KOPT-K1 (cell line): ENCODE measurements at regions not wholly inside any gene's neighbourhood (a gene's known extent, or its start where the extent isn't known, plus 50 kb on each side); places are given as distances from the start of the nearest gene placed in this dataset.
"Not testable (repeated sequence)": the region's sequence is repeated elsewhere in the genome, so short reads cannot be mapped to it uniquely, and the experiment has no call there.

Experiments
- H3K27ac ChIP-seq: fragments of 200-600 bp; sonication (generic); 2 replicates; pipeline ENCODE4 v1.5.1; 2016; ENCODE audit warnings: antibody characterized with exemption, mild to moderate bottlenecking, low read depth, low read length; ENCODE audit not compliant: poor library complexity, severe bottlenecking
- H3K36me3 ChIP-seq: fragments of 200-600 bp; sonication (generic); 2 replicates; pipeline ENCODE4 v1.5.1; 2017; ENCODE audit warnings: antibody characterized with exemption, mild to moderate bottlenecking, low read length, moderate library complexity; ENCODE audit not compliant: insufficient read depth
- H3K9me3 ChIP-seq: fragments of 200-600 bp; sonication (generic); 2 replicates; pipeline ENCODE4 v1.5.1; 2017; ENCODE audit warnings: antibody characterized with exemption, low read length, mild to moderate bottlenecking; ENCODE audit not compliant: insufficient read depth, poor library complexity, severe bottlenecking

DNA sequence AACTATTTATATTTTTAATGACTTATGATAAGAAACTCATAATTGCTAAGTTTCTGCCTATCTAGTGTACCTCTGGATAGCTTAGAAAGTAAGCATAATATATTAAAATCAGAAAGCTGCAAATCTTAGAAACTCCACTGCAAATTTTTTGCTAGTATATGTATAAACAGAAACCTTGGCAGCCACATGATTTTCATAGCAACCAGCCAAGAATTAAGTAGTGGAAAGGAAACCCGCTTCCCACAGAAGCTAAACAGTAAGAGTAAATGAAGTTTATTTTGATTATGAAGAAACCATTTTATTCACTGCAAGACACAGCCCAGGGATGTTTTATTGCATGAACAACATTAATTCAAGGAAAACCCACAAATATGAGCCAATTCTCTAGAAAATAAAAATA lies 872.5 kb upstream of the ADGRL3 start:
- no peaks in the 10 kb centered on the region for H3K36me3 ChIP-seq
- no peak overlapping the region for H3K27ac ChIP-seq
- no peaks in the 10 kb centered on the region for H3K9me3 ChIP-seq

GRCh38 chr4:60344908-60345307 lies 855.2 kb upstream of the ADGRL3 start:
- Histone ChIP-seq H3K27ac (no peak overlapping the region), H3K9me3 (no peaks in the 10 kb centered on the region), H3K36me3 (no peaks in the 10 kb centered on the region)

DNA sequence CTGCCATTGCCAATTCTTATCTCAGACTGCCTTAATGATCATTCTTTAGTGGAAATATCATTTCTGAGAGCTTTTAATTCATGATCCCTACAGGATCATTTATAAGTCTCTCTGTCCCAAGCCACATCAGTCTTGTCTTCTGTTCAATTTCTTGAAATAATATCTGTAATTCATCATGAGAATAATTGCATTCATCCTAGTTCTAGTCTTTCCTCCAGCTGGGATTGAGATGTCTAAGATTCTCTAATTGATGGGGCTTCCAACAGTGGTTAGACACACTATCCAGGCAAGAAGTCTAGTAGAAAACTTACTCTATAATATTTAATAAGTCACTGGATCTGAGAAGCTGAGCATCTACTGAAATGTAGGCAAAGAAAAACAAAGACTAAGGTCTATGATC lies 854.7 kb upstream of the ADGRL3 start:
- no peaks in the 10 kb centered on the region for H3K36me3 ChIP-seq
- no peak overlapping the region for H3K27ac ChIP-seq
- H3K9me3 ChIP-seq, result no peaks in the 10 kb centered on the region

DNA sequence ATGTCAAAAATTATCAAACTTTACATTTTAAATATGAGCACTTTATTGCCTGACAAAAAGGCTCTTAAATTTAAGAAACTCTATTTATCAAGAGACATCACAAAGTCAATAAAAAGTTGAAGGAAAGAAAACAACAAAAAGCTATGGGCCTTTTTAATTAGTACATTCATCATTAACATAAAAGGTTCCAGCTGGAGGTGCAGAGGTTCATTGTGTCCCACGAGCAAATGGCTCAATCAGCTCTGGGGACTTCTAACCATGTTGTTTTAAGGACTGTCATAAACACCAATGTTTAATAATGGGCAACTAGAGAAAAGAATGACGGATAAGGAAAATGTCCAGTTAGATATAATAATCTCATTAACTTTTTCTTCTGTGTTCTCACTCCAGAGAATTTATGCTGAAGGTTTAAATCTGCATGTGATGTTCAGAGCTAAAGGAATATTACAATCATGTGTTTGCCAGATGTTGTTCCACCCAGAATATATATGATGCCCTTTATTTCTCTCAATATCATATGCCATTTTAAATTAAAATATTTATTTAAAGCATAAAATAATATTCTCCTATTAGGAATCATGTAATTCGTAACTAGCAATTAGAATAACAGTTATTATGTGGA lies 840.3 kb upstream of the ADGRL3 start:
- Histone ChIP-seq H3K36me3 (no peaks in the 10 kb centered on the region), H3K27ac (no peak overlapping the region), H3K9me3 (no peaks in the 10 kb centered on the region)

GRCh38 chr4:60365176-60365575 lies 835.0 kb upstream of the ADGRL3 start:
- Histone ChIP-seq H3K36me3 (no peaks in the 10 kb centered on the region), H3K27ac (no peak overlapping the region), H3K9me3 (no peaks in the 10 kb centered on the region)

DNA sequence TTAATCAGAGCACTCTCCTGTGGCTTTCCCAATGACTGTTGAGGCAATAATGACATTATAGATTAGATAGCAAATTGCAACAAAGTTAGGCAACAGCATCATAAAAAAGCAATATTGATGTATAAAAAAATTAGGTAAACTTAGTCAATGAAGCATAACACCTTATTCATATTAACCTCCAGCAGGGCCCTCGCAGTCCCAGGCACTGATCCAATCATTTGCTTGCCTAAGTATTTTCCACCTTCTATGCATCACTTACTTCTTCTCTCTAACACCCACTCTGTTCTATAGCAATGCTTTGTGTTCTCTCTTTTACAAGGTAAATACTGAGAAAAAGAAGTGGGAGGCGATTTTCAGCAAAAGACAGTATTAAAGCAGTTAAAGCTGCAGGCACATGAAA lies 833.5 kb upstream of the ADGRL3 start:
- Histone ChIP-seq H3K27ac (no peak overlapping the region), H3K36me3 (no peaks in the 10 kb centered on the region), H3K9me3 (no peaks in the 10 kb centered on the region)

- Histone ChIP-seq H3K27ac (no peak overlapping the region), H3K9me3 (no peaks in the 10 kb centered on the region), H3K36me3 (no peaks in the 10 kb centered on the region)
Observed at GRCh38 chr4:60368986-60369385, 831.1 kb upstream of the ADGRL3 start.

DNA sequence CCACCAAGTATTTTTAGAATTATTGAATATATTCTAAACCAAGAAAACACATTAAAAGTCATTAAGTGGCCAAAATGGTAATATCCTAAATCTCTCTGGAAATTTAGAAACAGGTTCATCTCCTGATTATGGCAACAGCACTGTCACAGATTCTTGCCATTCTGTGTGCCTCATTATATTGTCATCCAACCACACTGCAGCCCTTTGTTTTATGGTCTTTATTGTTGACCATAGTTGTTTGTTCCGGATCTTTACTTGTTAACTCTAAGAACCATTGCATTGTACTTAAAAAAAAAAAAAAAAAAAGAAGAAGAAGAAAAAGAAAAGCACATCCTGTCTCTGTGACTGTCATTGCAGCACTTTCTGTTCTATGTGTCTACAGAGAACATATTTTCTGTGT lies 822.1 kb upstream of the ADGRL3 start:
- Histone ChIP-seq H3K9me3 (no peaks in the 10 kb centered on the region), H3K36me3 (no peaks in the 10 kb centered on the region), H3K27ac (no peak overlapping the region)

DNA sequence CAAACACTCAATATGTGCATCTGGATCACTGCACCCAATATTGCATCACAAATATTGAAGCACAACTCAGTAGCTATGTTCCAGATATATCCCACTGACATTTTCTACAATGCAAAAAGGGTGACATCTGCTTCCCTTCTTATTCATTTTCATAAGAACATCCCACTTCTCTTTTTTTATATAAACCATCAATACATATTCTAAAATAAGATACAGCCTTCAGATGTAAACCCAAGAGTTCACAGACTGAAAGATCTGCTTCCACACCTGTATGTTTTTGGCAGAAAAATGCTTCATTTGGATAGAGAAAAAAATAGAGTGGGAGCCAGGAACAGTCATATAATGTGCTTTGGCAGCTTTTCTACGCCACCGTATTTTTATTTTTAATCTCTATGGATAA lies 815.6 kb upstream of the ADGRL3 start:
- no peak overlapping the region for H3K27ac ChIP-seq

DNA sequence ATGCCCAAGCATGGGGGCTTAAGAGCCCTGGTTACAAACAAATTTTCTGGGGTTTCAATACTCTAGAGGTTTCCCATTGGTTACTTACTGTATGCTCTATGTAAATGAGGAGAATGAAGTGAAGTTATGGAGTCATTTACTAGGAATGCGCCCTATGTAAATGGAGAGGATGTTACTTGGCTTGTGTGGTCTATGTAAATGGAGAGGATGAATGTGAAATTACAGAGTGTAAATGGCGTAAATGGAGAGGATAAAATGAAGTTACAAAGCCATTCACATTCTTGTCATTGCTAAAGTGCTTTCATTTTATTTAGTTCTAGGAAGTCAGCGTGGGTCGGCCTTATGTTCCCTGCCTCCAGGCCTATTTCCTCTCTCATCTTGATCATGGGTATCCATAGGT lies 810.5 kb upstream of the ADGRL3 start:
- Histone ChIP-seq H3K27ac (no peak overlapping the region), H3K9me3 (no peaks in the 10 kb centered on the region), H3K36me3 (no peaks in the 10 kb centered on the region)

More for the DNA sequence above, 815.6 kb upstream of the ADGRL3 start:
- H3K9me3 ChIP-seq, result no peaks in the 10 kb centered on the region
- no peaks in the 10 kb centered on the region for H3K36me3 ChIP-seq

DNA sequence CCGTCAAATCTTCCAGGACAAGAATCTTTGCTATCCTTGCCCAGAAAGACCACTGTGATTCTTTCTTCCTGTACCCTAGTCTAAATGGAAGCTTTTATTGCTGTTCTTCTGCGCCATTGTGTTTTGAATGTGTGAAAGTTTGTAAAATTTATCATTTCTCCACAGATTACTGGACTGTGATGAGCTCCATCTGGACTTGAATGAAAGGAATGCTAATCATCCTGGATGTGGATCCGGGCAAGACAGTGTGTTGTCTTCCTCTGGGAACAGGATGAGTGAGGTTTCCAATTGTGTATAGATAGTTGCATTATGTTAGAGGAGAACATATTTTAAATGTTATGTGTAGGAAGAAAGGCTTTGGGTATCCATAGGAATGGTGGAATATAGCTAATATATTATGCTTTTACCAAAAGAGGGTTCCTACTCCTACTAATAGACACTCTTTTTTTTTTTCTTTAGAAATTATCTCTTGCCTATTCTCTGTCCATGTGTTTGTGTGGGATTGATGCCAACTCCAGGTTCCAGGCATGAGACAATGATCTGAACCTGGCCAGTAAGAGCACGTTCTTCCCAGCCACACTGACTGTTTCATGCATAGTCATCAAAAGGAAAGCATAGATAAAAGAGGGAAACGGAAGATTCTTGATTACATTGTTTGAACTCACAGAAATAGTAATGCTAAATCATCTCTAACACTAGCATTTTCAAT lies 803.6 kb upstream of the ADGRL3 start:
- Histone ChIP-seq H3K9me3 (no peaks in the 10 kb centered on the region), H3K27ac (no peak overlapping the region), H3K36me3 (no peaks in the 10 kb centered on the region)

GRCh38 chr4:60400593-60400992 lies 799.5 kb upstream of the ADGRL3 start:
- Histone ChIP-seq H3K9me3 (no peaks in the 10 kb centered on the region), H3K27ac (no peak overlapping the region), H3K36me3 (no peaks in the 10 kb centered on the region)

GRCh38 chr4:60404027-60404426 lies 796.1 kb upstream of the ADGRL3 start:
- no peak overlapping the region for H3K27ac ChIP-seq
- no peaks in the 10 kb centered on the region for H3K9me3 ChIP-seq
- H3K36me3 ChIP-seq, result no peaks in the 10 kb centered on the region

DNA sequence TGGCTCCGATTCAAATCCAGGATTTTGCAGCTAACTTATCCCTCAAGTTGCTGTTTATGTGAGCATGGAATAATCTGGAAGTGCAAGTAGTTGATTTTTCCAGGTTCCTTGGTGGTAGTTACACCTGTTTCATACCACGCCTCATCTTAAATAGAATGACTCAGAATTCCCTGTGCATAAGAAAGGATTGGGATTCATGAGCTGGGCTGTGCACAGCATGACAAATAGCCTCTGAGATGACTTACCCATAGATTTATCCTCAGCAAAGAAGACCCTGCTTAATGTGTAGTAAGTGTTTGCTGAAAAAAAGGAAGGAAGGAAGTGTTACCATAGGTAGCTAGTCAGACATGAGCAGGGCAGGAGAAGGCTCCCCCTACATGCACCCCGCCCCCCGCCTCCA lies 777.7 kb upstream of the ADGRL3 start:
- no peaks in the 10 kb centered on the region for H3K9me3 ChIP-seq
- H3K27ac ChIP-seq, result no peak overlapping the region
- no peaks in the 10 kb centered on the region for H3K36me3 ChIP-seq

DNA sequence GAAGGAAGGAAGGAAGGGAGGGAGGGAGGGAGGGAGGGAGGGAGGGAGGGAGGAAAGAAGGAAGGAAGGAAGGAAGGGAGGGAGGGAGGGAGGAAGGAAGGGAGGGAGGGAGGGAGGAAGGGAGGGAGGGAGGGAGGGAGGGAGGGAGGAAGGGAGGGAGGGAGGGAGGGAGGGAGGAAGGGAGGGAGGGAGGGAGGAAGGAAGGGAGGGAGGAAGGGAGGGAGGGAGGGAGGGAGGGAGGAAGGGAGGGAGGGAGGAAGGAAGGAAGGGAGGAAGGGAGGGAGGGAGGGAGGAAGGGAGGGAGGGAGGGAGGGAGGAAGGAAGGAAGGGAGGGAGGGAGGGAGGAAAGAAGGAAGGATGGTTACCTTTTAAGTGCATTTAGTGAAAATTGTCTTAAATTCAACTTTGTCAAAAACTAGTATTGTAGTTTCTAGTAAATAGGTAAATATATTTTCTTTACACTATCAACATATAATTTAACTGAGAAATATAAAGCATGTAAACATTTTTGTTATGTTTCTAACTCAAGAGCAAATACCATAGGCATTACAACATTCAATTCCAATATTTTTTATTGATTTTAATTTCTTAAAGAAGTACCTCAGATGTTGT lies 776.4 kb upstream of the ADGRL3 start:
- not testable (repeated sequence) for H3K9me3 ChIP-seq, H3K36me3 ChIP-seq, H3K27ac ChIP-seq

- Histone ChIP-seq H3K27ac (no peak overlapping the region), H3K36me3 (no peaks in the 10 kb centered on the region), H3K9me3 (no peaks in the 10 kb centered on the region)
Observed at GRCh38 chr4:60432911-60433310, 767.2 kb upstream of the ADGRL3 start.
